ENCODE measurements at regions not wholly inside any gene's neighbourhood (a gene's known extent, or its start where the extent isn't known, plus 50 kb on each side); places are given as distances from the start of the nearest gene placed in this dataset.

DNA sequence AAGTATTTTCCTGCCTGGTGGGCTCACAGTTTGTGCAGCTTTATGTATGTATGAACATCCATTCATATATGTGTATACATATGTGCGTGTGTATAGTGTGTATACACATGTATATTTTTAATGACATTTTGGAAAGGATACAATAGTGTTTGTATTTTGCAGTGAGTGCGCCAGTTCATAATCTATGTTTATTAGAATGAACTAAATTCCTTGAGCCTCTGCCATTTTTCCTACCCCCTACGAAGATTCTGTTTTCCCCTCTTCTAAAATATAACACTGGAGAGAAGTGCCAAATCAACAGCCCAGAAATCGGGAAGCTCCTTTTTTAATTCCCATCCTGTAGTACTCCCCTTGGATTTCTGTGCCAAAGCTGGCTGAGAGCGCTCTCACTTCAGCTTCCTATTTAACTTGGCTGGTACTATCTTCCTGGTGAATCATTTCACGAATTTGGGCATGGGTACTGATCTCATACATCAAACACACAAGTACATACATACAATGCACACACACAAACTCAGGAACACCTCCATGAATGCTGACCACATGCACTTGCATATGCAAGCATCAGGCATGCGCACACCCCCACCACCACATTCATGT lies 578.4 kb upstream of the WWC1 start:
- TF ChIP-seq POLR2A (IDR thresholded peaks at IDR 0.05; ENCODE audit: low read length) (no peak), GATA1 (IDR thresholded peaks at IDR 0.05; ENCODE audit: low read depth, low read length) (no peak)
